KG1 (cell line): ENCODE measurements at regions not wholly inside any gene's neighbourhood (a gene's known extent, or its start where the extent isn't known, plus 50 kb on each side); places are given as distances from the start of the nearest gene placed in this dataset.
"Not testable (repeated sequence)": the region's sequence is repeated elsewhere in the genome, so short reads cannot be mapped to it uniquely, and the experiment has no call there.

ENCODE experiments used
- DNase-seq: peaks from one replicate; lab custom pipeline; 2025; lab: John Stamatoyannopoulos, UW

DNA sequence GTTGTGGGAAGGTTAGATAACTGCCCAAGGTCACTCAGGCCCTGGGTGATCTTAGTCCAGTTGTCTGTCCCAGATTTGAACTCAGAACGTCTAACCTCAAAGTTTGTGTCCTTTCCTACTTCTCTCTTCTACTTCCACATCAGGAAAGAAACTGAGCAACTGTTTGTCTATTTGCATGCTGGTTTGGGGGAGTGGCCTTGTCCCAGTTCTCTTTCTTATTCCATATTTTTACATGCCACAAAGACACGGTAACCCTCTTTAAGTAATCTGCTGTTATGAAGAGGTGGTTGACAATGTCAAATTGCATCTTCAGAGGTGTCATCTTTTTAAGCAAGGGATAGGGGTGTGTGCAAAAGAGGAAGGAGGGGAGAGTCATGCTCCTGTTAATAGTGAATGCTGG is 432.5 kb downstream of the HS3ST3B1 start:
- DNase-seq, result no peak

- no peak for DNase-seq
Measured at GRCh38 chr17:14732211-14732610, 431.3 kb downstream of the HS3ST3B1 start.

GRCh38 chr17:14731591-14731990 is 430.7 kb downstream of the HS3ST3B1 start:
- DNase-seq, result no peak

- DNase-seq, result no peak
Measured at GRCh38 chr17:14730821-14731220, 429.9 kb downstream of the HS3ST3B1 start.

DNA sequence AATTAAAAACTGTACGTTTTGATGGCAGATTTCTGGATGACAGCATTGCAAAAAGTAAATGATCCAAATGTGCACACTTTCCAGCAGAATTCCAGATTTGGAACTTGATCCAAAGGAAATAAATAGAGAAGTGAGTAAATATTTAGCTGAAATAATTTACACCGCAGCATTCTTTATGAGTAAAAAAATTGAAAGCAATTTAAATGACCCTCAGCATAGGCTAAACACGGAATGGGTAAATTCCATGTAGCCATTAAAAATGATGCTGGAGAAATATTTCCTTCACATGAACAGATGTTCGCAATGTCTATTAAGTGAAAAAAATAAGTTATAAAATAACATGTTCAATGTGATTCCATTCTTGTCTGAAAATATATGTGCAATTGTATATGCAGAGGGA is 424.8 kb downstream of the HS3ST3B1 start:
- DNase-seq, result no peak

- no peak for DNase-seq
Measured at GRCh38 chr17:14724770-14725169, 423.9 kb downstream of the HS3ST3B1 start.

GRCh38 chr17:14723349-14723748 is 422.5 kb downstream of the HS3ST3B1 start:
- DNase-seq, result not testable (repeated sequence)

GRCh38 chr17:14719942-14720341 is 419.1 kb downstream of the HS3ST3B1 start:
- no peak for DNase-seq

DNA sequence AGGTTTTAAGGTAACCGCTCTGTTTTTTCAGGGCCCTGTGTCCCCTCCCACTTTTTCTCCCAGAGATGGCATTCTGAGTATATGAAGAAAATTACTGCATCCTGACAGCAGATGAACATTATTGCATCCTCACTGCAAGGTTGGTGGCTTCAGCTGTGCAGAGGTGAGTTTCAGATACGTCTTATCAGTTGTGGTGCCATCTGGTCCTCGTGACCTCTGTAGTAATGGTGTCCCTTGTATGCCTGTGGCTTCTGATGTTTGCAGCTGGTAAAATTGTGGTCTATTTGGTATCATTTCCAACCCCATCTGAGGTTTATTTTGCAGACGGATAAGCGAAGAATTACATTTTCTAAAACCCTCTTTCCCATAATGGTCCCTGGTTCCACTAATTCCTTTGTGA is 417.0 kb downstream of the HS3ST3B1 start:
- DNase-seq, result no peak

DNA sequence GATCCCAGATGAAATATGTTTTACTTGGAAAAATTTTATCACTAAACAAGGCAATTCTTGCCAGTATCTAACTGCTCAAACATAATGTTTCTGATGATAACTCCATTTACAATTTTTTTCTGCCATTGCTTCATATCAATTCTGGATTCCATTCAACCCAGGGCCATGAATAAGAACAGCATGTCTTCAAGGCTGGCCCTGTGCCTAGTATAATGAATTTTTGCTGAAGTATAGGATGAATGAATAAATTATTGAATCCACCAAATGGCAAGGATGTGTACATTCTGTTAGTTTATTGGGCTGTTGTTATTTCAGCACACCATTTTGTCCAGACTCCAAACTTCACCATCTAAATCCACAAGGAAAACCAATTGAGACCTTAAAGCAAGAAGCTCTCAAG is 414.7 kb downstream of the HS3ST3B1 start:
- DNase-seq, result no peak

- DNase-seq, result no peak
Measured at GRCh38 chr17:14712611-14713021, 411.7 kb downstream of the HS3ST3B1 start.

- DNase-seq, result no peak
Measured at GRCh38 chr17:14704121-14704520, 403.2 kb downstream of the HS3ST3B1 start.

GRCh38 chr17:14701886-14702285 is 401.0 kb downstream of the HS3ST3B1 start:
- DNase-seq, result no peak

DNA sequence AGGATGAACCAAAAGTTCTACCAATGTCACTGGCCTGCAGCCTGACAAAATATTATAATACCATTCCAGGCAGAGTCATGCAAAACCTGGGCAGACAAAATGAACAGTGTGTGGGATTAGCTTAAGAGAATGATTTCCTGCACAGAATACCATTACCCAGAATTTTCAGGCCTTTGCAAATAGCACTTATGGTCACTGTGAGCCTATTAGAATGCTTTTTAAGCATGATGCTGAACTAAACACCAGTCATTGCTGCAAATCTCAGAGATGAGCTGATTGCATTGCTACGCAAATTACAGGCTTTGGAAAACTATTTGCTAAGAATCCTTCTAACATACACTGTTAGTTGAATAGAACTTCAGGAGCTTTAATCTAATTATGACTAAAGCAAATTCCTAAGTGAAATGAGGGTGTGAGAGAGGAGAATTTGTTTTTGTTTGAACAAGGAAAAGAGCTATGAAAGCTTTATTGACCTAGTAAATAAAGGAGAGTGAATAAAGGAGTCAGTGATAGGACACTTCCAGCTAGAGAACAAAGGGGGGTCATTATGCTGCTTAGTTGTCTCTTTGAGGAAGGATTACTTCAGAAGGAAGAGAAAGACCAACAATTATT is 398.8 kb downstream of the HS3ST3B1 start:
- DNase-seq, result no peak

- DNase-seq, result peak; percentile 46
Measured at GRCh38 chr17:14693382-14693781, 392.5 kb downstream of the HS3ST3B1 start.

DNA sequence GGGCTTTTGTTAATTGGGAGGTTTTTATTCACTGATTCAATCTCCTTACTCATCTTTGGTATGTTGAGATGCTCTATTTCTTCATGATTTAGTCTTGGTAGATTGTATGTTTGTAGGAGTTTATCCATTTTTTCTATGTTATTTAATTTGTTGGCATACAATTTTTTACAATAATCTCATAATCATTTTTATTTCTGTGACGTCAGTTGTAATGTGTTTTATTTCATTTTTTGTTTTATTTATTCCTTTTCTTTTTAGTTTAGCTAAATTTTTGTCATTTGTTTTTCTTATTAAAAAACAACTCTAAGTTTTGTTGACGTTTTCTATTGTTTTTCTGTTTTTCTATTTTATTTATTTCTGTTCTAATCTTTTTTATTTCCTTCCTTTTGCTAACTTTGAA is 389.8 kb downstream of the HS3ST3B1 start:
- no peak for DNase-seq

DNA sequence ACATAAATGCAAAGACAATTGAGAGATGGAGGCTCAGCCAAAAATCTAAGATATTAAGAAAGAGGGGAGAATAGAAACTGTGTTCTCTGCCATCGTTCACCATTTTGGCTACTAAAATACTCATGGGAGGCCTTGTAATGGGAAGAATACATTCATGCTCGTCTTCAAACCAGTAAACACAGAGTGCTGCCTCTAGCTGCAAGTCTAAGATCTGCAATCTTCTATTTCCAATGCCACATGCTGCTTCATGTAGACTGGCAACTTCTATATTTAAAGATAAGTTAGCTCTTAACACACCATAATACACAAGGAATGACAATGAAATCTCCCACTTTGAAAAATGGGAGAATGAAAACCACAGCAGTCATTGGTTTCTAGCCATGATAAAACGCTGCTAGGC is 387.3 kb downstream of the HS3ST3B1 start:
- DNase-seq, result no peak

DNA sequence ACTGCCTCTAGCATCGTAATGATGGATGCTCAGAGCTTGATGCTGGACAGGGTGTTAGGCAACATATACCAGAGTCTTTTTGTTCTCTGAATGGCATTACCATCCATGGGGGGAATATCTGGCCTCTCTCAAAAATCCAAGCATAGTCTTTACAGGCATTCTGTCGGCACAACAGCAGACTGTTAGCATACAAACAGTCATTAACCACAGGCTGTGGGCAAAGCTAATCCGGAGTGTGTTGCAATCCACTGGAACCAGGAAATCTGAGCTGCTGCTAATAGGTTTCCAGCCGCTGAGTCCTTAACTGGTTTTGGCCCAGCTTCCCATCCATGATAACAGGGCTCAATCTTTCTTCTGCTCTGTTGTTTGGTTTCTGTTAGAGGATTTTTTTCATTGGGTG is 371.9 kb downstream of the HS3ST3B1 start:
- DNase-seq, result no peak

GRCh38 chr17:14670861-14671260 is 370.0 kb downstream of the HS3ST3B1 start:
- no peak for DNase-seq

DNA sequence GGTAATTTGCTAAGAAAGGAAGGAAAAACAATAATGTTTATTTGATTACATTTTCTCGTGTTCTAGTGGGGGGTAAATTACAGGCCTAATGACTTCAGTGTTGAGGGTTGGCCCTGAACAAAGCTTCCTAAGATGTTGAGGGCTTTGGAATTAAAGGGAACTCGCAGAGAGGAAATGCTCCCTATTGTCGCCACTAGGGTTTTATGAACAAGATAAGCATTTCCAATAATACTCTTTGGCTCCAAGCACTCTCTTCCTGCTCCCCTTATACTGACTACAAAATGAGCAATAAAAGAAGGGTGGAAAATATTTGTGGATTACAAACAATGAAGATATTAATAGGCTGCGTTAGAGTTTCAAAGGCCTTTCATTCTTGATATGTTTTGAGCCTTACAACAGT is 363.6 kb downstream of the HS3ST3B1 start:
- no peak for DNase-seq

- no peak for DNase-seq
Measured at GRCh38 chr17:14641117-14641516, 340.2 kb downstream of the HS3ST3B1 start.

DNA sequence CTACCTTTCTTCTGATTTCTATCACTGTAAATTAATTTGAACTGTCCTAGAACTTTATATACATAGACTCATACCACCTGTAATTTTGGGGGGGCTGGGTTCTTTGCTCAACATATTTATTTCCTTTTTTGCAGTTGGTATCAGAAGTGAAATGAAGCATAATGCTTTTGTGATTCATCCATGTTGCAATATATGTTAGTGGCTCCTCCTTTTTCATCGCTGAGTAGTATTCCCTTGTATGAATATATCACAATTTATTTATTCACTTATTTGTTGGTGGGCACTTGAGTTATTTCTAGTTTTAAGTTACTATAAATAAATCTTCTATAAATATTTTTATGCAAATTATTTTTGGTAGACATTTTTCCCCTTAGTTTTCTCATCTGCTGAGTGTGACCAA is 336.4 kb downstream of the HS3ST3B1 start:
- no peak for DNase-seq

- no peak for DNase-seq
Measured at GRCh38 chr17:14630621-14631020, 329.7 kb downstream of the HS3ST3B1 start.

DNA sequence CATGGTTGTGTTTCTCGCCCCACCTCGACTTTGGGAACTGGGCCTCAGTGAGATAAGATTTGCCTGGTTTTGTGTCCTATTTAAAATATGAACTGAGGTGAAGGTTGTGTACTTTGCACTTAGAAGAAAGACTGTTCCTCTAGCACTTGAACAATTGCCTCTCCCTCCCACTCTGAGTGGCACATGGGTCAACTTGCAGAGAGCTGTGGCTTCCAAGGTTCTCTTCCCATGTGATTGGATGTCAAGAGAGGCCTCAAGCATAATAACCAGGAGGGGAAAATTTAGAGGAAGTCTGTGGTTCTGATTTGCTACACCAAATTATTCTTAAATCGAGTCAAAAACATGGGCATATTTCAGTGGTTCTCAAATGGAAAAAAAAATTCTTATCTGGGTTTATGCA is 329.2 kb downstream of the HS3ST3B1 start:
- no peak for DNase-seq
